NOMO-1 treated with dmso at 0.1 percent for 144 hours (cell line): ENCODE measurements at regions not wholly inside any gene's neighbourhood (a gene's known extent, or its start where the extent isn't known, plus 50 kb on each side); places are given as distances from the start of the nearest gene placed in this dataset.
A peak's percentile ranks its signal among the peaks of the same experiment; 100 is the strongest.
"Not testable (repeated sequence)": the region's sequence is repeated elsewhere in the genome, so short reads cannot be mapped to it uniquely, and the experiment has no call there.

Experiments
- DNase-seq: peaks from one replicate; lab custom pipeline; 2025; ENCODE audit not compliant: unreplicated experiment; lab: John Stamatoyannopoulos, UW

- no peak for DNase-seq
Observed at GRCh38 chr14:46596236-46596635, 55.3 kb downstream of the RPL10L start.

- DNase-seq: no peak
Observed at GRCh38 chr14:46582826-46583225, 68.8 kb downstream of the RPL10L start.

GRCh38 chr14:46581036-46581671 is 70.4 kb downstream of the RPL10L start:
- peak; percentile 28 for DNase-seq

GRCh38 chr14:46574978-46575375 is 76.6 kb downstream of the RPL10L start:
- no peak for DNase-seq

- DNase-seq: peak; percentile 54
Observed at GRCh38 chr14:46574221-46574977, 77.2 kb downstream of the RPL10L start.

- DNase-seq: no peak
Observed at GRCh38 chr14:46573498-46573897, 78.1 kb downstream of the RPL10L start.

- DNase-seq: no peak
Observed at GRCh38 chr14:46571970-46572369, 79.6 kb downstream of the RPL10L start.

GRCh38 chr14:46568161-46568560 is 83.4 kb downstream of the RPL10L start:
- not testable (repeated sequence) for DNase-seq

- no peak for DNase-seq
Observed at GRCh38 chr14:46550836-46551235, 100.7 kb downstream of the RPL10L start.

- no peak for DNase-seq
Observed at GRCh38 chr14:46540986-46541385, 110.6 kb downstream of the RPL10L start.

GRCh38 chr14:46519121-46519520 is 132.5 kb downstream of the RPL10L start:
- no peak for DNase-seq

GRCh38 chr14:46508752-46509151 is 142.8 kb downstream of the RPL10L start:
- DNase-seq: not testable (repeated sequence)

GRCh38 chr14:46499521-46499920 is 152.1 kb downstream of the RPL10L start:
- DNase-seq: no peak

- DNase-seq: no peak
Observed at GRCh38 chr14:46496409-46496808, 155.2 kb downstream of the RPL10L start.

GRCh38 chr14:46490238-46490685 is 161.3 kb downstream of the RPL10L start:
- peak; percentile 44 for DNase-seq

- no peak for DNase-seq
Observed at GRCh38 chr14:46488374-46488773, 163.2 kb downstream of the RPL10L start.

GRCh38 chr14:46487582-46488350 is 163.8 kb downstream of the RPL10L start:
- no peak for DNase-seq

GRCh38 chr14:46482200-46482599 is 169.4 kb downstream of the RPL10L start:
- no peak for DNase-seq

- DNase-seq: no peak
Observed at GRCh38 chr14:46480817-46481216, 170.8 kb downstream of the RPL10L start.

GRCh38 chr14:46472261-46472660 is 179.3 kb downstream of the RPL10L start:
- DNase-seq: no peak

GRCh38 chr14:46464341-46464740 is 187.2 kb downstream of the RPL10L start:
- DNase-seq: no peak

GRCh38 chr14:46451800-46452199 is 199.8 kb downstream of the RPL10L start:
- no peak for DNase-seq
